ENCODE measurements at regions not wholly inside any gene's neighbourhood (a gene's known extent, or its start where the extent isn't known, plus 50 kb on each side); places are given as distances from the start of the nearest gene placed in this dataset.

DNA sequence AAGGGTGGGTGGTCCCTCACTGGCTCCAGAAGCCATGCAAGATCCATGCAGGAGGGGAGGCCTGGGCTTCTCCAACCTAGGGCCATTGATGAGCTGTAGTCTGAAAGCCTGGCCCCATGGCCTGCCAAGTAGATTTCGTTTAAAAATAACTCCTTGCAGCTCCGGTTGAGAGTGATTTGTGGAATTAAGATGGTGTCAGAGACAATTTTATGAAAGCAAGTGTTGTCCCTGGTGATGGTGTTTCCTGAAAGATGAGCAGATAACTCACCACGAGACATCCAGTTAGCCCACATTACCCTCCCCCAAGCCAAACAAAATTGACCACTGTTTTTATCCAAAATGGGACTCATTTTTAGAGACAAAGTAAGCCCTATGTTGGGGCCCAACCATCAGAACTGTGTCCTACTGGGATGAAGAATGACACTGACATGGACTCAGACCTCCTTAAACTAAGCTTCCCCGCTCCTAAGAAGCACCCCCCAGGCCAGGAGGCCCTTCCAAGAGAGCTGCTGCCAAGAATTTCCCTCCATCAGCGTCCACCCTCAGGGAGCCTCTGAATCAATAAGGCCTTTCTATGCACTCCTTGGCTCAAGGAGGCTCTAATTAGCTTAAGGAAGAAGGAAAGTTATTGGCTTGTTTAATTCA is 174.2 kb upstream of the NCAM1 start:
- TF ChIP-seq TAF1 (IDR thresholded peaks at IDR 0.05; ENCODE audit: borderline replicate concordance, insufficient read depth, low read length) = no peak

DNA sequence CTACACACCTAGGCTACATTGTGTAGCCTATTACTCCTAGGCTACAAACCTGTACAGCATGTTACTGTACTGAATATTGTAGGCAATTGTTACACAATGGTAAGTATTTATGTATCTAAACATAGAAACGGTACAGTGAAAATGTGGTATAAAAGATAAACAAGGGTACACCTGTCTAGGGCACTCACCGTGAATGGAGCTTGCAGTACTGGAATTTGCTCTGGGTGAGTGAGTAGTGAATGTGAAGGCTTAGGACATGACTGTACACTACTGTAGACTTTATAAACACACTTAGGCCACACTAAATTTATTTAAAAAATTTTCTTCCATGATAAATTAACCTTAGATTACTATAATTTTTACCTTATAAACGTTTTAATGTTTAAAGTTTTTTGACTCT is 171.7 kb upstream of the NCAM1 start:
- TF ChIP-seq, protein P1, sequence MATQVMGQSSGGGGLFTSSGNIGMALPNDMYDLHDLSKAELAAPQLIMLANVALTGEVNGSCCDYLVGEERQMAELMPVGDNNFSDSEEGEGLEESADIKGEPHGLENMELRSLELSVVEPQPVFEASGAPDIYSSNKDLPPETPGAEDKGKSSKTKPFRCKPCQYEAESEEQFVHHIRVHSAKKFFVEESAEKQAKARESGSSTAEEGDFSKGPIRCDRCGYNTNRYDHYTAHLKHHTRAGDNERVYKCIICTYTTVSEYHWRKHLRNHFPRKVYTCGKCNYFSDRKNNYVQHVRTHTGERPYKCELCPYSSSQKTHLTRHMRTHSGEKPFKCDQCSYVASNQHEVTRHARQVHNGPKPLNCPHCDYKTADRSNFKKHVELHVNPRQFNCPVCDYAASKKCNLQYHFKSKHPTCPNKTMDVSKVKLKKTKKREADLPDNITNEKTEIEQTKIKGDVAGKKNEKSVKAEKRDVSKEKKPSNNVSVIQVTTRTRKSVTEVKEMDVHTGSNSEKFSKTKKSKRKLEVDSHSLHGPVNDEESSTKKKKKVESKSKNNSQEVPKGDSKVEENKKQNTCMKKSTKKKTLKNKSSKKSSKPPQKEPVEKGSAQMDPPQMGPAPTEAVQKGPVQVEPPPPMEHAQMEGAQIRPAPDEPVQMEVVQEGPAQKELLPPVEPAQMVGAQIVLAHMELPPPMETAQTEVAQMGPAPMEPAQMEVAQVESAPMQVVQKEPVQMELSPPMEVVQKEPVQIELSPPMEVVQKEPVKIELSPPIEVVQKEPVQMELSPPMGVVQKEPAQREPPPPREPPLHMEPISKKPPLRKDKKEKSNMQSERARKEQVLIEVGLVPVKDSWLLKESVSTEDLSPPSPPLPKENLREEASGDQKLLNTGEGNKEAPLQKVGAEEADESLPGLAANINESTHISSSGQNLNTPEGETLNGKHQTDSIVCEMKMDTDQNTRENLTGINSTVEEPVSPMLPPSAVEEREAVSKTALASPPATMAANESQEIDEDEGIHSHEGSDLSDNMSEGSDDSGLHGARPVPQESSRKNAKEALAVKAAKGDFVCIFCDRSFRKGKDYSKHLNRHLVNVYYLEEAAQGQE (IDR thresholded peaks at IDR 0.05; ENCODE audit: insufficient read depth in 1 of 2, low read depth in 2 of 2, low read length in 2 of 2) = no peak
- TF ChIP-seq FOXP2 (optimal IDR thresholded peaks at IDR 0.05; ENCODE audit: borderline replicate concordance, extremely low read depth, extremely low read length, insufficient read depth) (no peak), POLR2AphosphoS5 (IDR thresholded peaks at IDR 0.05; ENCODE audit: low read depth, low read length) (no peak), TAF1 (IDR thresholded peaks at IDR 0.05; ENCODE audit: borderline replicate concordance, insufficient read depth, low read length) (no peak), SIN3A (IDR thresholded peaks at IDR 0.05; ENCODE audit: borderline replicate concordance, insufficient read depth, low read length) (no peak)

DNA sequence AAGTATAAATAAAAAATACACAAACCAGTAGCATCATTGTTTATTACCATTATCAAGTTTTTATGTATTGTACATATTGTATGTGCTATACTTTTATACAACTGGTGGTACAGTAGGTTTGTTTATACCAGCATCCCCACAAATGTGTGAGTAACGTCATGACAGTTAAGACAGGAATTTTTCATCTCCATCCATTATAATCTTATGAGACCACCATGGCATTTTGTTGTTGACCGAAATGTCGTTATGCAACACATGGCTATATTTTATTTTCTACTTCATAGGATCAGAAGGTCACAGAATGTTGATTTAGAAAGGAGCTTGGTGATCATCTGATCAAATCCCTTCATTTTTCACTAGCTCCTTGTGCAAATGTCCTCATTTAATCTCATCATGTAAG is 170.9 kb upstream of the NCAM1 start:
- TF ChIP-seq TAF1 (IDR thresholded peaks at IDR 0.05; ENCODE audit: borderline replicate concordance, insufficient read depth, low read length) = no peak
- no peak for TF ChIP-seq FOXP2 (optimal IDR thresholded peaks at IDR 0.05; ENCODE audit: borderline replicate concordance, extremely low read depth, extremely low read length, insufficient read depth)
- TF ChIP-seq POLR2AphosphoS5 (IDR thresholded peaks at IDR 0.05; ENCODE audit: low read depth, low read length) = no peak
- TF ChIP-seq, protein P1 (IDR thresholded peaks at IDR 0.05; ENCODE audit: insufficient read depth in 1 of 2, low read depth in 2 of 2, low read length in 2 of 2) = no peak

DNA sequence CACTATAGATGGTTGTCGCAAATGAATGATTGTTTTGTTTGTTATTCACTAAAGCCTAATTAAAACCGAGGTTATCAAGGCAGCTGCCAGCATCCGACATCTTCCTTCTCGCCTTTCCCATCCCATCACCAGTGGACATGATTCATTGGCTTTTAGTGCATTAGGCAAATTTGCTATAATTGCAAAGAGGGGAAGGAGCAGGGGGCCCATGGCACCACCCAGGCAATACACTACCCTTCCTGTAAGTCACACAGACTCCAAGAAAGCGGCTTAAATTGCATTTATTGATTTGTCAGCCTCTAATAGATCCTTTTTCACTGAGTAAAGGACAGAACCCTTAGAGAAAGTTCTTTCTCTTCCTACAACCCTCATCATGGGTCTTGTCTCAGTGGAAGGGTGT is 169.2 kb upstream of the NCAM1 start:
- TF ChIP-seq SIN3A (IDR thresholded peaks at IDR 0.05; ENCODE audit: borderline replicate concordance, insufficient read depth, low read length) (no peak), TAF1 (IDR thresholded peaks at IDR 0.05; ENCODE audit: borderline replicate concordance, insufficient read depth, low read length) (no peak), POLR2AphosphoS5 (IDR thresholded peaks at IDR 0.05; ENCODE audit: low read depth, low read length) (no peak), FOXP2 (optimal IDR thresholded peaks at IDR 0.05; ENCODE audit: borderline replicate concordance, extremely low read depth, extremely low read length, insufficient read depth) (no peak)
- TF ChIP-seq, protein P1 (IDR thresholded peaks at IDR 0.05; ENCODE audit: insufficient read depth in 1 of 2, low read depth in 2 of 2, low read length in 2 of 2) = no peak

DNA sequence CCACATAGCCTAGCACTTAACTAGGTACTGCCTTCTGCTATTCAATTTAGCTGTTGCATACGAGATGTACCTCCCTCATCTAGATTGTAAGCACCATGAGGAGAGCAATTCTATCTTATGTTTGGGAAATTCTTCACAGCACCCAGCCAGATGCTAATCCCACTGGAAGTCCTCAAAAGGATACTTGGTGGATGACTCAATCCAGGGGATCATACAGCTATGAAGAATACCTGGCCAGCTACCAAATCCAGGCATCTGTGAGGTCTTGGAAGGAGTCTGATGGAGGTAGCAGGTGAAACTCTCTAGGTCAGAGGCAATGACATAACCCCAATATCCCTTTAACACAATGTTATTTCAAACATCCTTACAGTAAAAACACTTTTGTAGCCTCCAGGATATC is 167.8 kb upstream of the NCAM1 start:
- TF ChIP-seq FOXP2 (optimal IDR thresholded peaks at IDR 0.05; ENCODE audit: borderline replicate concordance, extremely low read depth, extremely low read length, insufficient read depth) (no peak), POLR2AphosphoS5 (IDR thresholded peaks at IDR 0.05; ENCODE audit: low read depth, low read length) (no peak), SIN3A (IDR thresholded peaks at IDR 0.05; ENCODE audit: borderline replicate concordance, insufficient read depth, low read length) (no peak), TAF1 (IDR thresholded peaks at IDR 0.05; ENCODE audit: borderline replicate concordance, insufficient read depth, low read length) (no peak)
- TF ChIP-seq, protein P1 (IDR thresholded peaks at IDR 0.05; ENCODE audit: insufficient read depth in 1 of 2, low read depth in 2 of 2, low read length in 2 of 2) = no peak
